ENCODE measurements at regions not wholly inside any gene's neighbourhood (a gene's known extent, or its start where the extent isn't known, plus 50 kb on each side); places are given as distances from the start of the nearest gene placed in this dataset.
"Not testable (repeated sequence)": the region's sequence is repeated elsewhere in the genome, so short reads cannot be mapped to it uniquely, and the experiment has no call there.

DNA sequence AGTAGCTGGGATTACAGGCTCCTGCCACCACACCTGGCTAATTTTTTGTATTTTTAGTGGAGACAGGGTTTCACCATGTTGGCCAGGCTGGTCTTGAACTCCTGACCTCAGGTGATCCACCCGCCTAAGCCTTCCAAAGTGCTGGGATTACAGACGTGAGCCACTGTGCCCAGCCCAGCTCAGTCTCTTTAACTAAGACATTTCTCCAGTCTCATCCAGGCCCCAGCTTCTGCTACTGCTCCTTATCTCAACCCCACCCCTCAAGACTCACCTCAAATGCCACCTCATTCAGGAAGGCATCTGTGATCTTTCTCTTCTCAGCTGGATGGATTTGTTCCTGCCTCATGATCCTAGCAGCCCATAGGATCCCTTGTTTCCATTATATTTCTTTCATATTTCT, 85.9 kb upstream of the GRAMD1B start:
- DNase-seq (ENCODE audit: low read depth, low spot score): not testable (repeated sequence)

DNA sequence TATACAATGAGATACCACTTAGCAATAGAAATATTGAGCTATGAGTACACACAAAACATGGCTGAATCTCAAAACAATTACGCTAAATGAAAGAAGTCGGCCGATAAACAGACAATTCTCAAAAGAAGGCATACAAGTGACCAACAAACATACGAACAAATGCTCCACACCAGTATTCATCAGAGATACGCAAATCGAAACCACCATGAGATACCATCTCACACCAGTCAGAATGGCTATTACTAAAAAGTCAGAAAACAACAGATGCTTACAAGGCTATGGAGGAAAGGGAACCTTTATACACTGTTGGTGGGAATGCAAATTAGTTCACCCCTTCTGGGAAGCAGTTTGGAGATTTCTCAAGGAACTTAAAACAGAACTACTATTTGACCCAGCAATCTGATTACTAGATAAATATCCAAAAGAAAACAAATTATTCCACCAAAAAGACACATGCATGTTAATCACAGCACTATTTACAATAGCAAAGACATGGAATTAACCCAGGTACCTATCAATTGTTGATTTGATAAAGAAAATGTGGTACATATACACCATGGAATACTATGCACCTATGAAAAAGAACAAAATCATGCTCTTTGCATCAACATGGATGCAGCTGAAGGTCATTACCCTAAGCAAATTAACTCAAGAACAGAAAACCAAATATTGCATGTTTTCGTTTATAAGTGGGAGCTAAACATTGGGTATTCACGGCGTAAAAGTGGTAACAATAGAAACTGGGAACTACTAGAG, 90.9 kb upstream of the GRAMD1B start:
- no peak for DNase-seq (ENCODE audit: low read depth, low spot score)

DNA sequence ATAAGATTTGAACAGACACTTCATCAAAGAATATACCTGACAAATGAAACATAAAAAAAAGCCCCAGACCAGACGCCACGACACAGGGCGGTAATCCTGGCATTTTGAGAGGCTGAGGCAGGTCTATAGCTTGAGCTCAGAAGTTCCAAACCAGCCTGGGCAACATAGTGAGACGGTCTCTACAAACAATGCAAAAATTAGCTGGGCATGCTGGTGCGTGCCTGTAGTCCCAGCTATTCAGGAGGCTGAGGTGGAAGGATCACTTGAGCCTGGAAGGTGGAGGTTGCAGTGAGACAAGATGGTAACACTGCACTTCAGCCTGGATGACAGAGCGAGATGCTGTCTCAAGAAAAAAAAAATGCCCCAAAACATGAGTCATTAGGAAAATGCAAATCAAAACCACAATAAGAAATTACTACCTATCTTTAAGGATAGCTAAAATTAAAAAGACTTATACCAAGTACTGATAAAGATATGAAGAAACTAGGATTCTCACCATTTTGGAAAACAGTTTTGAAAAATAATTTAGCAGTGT, 91.7 kb upstream of the GRAMD1B start:
- DNase-seq (ENCODE audit: low read depth, low spot score): no peak

DNA sequence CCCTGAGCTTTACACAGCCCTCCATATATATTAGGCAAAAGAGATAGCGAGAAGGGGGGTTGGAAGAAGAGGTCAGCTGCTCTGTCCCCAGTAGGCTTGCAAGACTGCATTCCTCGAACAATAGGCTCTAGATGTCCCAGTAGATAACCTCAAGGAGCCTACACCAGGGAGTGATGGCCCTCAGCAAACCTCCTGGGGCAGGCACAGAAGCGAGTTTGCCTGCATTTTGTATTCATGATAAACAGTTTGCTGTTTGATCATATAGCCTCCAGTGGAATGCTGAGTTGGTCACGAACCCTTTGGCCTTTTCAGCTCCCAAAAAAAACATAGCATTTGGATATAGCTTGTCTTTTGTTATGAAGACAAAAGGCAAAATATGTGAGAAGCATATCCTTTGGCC, 95.1 kb upstream of the GRAMD1B start:
- DNase-seq (ENCODE audit: low read depth, low spot score): no peak

DNA sequence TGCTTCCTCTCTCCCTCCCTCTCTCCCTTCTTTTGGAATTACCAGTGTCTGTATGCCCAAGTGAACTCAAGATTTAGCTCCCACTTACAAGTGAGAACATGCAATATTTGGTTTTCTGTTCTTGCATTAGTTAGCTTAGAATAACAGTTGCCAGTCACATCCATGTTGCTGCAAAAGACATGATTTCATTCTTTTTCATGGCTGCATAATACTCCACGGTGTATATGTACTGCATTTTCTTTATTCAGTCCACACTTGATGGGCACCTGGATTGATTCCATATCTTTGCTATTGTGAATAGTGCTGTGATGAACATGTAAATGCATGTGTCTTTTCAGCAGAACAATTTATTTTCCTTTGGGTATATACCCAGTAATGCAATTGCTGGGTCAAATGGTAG, 97.5 kb upstream of the GRAMD1B start:
- not testable (repeated sequence) for DNase-seq (ENCODE audit: low read depth, low spot score)

DNA sequence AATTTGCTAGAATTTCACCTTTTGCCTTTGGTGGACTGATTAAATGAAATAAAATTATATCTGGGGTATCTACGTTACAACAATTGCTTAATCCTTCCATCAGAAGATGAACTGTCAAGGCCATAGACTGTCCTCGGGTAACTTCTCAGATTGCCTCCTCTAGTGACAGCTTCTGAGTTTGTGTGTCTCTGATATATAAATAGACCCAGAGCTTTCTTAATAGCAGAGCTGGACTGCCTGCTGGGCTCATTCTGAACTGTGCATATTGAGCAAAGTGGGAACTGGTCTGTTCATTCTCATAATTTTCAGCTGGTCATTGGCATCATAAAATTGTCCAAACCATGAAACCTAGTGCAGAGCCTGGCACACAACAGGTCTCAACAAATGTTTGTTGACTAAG, 99.1 kb upstream of the GRAMD1B start:
- DNase-seq (ENCODE audit: low read depth, low spot score): no peak

DNA sequence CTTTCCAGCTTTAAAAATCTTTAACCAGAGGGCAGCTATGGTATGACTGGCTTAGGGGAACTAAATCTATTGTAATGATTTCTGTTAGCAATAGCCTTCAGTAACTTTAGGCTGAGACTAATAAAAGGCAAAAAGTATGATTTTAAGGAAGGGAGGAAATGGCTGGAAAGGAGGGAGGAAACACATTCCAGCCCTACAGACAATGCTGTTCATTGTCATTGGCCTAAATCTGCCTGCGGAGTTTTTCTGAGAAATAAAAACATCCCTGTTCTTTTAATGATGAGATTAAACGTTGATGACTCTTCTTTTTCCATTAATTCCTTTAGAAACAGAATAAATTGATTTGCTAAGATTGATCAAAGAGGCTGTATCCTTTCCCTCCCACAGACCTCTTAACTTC, 99.6 kb upstream of the GRAMD1B start:
- no peak for DNase-seq (ENCODE audit: low read depth, low spot score)

DNA sequence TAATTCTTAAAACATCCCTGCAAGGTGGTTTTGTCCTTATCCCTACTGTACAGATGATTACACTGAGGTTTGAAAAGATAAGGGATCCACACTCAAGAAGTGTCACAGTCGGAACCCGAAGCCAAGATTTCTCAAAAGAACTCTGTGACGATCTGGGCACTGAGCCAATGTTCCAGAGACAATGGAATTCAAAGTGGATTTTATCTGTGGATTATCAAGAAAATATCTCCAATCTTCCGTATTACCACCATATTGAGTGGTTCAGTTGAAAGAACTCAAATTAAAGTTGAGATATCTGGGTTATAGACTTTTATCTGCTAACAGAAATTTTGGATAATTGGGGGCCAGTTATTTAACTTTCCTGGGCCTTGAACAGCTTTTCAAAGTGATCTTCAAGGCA, 100.0 kb upstream of the GRAMD1B start:
- no peak for DNase-seq (ENCODE audit: low read depth, low spot score)

DNA sequence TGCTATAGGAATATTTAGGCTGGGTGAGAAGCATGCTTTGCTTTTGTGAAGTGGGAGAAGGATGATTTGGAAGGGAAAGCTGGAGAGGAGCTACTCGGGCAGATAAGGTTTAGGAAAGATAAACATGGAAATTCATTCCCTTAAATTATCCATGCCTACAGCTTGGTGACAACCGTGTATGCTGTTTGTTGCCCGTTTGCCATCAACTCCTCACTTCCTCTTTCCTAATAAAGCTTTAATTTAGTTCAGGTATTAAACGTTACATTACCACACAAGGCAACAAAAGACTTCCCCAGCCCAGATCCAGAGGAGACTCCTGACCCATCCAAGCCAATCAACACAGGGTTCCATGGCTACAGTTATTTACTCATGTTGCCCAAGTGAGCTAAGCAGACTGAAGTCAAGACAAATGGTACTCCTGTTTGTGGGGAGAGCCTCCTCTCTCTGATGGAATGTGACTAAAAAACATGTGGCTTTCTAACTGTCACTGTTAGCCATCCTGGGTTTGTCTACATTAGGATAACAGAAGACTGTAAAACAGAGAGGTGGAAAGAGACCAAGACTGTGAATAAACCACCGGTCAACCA, 101.7 kb upstream of the GRAMD1B start:
- DNase-seq (ENCODE audit: low read depth, low spot score): no peak

DNA sequence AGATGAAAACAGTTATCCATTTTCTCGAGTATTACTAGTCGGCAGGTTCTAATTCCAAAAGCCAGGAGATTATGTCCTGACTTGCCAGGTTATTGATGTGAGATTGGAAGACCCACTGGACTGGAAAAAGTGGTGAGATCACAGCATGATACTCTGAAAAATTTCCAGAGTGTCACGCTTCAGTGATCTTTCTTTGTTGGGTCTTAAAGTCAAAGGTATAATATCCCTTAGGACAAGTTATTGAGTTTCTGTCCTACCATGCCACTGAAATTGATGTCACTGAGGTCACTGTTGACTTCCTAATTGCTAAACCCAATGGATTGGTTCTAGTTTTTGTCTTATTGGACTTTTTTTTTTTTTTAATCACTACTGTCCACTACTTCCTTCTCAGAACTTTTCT, 104.5 kb upstream of the GRAMD1B start:
- peak; percentile 4 for DNase-seq (ENCODE audit: low read depth, low spot score)

DNA sequence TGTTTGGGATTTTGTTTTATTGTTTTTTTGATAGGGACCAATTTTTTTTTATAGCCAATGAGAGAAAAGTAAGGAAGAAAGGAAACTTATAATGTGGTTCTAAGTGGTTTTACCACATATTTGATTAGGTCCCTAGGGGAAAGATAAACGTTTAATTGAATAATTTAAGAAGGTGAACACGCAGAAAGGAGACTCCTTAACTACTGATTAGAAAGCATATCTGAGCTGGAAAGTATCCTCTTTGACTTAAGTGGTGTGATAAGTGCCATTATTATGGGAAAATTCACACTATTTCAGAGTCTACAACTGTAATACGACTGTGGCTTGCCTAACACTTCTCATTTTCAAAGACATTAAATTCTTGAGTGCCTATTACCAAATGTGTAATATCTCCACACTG, 106.5 kb upstream of the GRAMD1B start:
- no peak for DNase-seq (ENCODE audit: low read depth, low spot score)

DNA sequence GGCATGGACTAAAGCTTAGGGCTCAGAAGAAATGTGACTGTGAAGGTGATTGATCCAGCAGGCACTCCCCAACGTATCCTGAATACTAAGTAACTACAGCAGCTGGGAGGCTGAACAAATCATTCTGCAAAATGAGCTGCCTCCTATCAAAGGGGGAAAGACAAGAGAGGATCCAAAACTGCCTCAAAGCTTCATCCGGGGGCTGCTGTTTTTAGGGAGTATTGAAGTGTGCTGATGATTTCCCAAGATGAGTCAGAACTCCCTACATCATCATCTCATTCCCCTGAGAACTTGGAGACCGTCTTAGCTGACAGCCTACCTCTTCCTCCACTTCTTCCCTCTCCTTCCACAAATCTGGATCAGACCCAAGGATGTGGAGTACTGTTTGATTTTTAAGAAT, 108.4 kb upstream of the GRAMD1B start:
- DNase-seq (ENCODE audit: low read depth, low spot score): no peak

DNA sequence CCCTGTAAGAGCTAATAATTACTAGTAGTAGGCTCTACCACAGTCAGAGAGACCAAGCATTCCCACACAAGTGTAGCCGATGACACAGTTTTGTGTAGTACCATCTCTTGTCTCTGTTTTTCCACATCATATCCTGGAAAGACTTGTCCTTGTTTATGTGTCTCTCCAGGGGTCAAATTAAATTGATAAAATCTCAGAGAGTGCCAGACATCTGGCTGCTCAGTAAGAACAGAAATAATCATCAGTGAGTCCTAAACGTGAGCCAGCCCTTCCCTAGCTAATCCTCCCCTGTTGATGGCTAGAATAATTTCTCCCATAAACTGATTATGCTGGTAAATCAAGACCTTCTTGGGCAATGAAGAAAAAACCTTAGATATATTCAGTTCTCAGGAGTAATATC, 111.4 kb upstream of the GRAMD1B start:
- DNase-seq (ENCODE audit: low read depth, low spot score): no peak

DNA sequence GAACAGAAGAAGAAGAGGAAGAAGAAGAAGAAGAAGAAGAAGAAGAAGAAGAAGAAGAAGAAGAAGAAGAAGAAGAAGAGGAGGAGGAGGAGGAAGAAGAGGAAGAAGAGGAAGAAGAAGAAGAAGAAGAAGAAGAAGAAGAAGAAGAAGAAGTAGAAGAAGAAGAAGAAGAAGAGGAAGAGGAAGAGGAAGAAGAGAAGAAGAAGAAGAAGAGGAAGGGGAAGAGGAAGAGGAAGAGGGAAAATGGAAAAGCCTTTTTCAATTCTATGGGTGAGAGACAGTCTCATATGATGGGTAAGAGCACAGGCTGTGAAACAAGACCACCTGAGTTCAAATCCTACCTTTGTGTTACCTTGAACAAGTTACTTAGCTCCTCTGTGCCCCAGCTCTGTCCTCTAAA, 111.9 kb upstream of the GRAMD1B start:
- DNase-seq (ENCODE audit: low read depth, low spot score): not testable (repeated sequence)

DNA sequence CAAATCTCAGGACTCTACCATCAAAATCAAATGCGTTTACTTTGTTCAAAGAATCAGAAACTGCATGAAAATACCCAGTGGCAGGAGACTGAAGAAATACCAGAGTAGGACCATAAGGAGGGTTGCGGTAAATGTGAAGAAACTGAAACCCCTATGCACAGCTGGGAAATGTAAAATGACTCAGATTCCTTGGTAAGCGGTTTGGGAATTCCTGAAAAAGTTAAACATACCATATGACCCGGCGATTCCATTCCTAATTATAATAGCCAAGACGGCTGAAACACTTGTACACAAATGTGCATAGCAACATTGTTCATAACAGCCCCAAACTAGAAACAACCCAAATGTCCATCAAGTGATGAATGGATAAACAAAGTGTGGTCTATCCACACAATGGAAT, 114.1 kb upstream of the GRAMD1B start:
- no peak for DNase-seq (ENCODE audit: low read depth, low spot score)

DNA sequence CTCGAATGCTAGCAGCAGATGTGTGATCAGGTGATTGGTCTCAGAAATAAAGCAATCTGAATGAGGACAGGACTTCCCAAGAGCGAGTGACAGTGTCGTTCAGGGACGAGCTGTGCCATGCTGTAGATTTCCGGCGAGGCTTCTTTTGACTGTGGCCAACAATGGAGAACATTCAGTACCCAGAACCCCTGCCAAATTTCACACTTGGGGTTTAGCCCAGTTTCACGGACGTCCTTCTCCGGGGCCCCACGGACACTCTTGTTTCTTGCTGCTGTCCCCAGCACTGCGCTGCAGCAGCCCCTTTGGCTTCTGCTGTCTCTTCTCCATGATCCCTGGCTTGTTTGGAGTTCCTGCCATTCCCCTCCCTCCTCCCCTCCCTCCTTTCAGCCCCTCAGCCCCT, 115.1 kb upstream of the GRAMD1B start:
- no peak for DNase-seq (ENCODE audit: low read depth, low spot score)

DNA sequence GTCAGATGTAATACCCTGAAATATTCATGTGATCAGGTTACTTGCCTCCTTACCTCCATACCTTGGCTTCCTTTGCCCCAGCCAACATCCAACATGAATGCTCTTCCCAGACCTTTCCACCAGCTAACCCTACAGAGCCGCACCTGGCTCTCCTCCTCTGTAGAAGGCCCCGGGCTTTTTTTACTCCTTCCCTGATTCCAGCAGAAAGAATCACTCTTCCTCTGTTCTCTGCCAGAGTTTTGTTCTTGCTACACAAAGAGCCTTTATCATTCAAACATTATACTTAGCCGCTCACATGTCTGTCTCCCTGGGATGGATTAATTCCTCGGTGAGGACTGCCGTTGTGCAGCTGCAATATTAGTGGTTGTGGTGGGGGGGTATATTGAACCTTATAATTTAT, 116.8 kb upstream of the GRAMD1B start:
- DNase-seq (ENCODE audit: low read depth, low spot score): no peak

DNA sequence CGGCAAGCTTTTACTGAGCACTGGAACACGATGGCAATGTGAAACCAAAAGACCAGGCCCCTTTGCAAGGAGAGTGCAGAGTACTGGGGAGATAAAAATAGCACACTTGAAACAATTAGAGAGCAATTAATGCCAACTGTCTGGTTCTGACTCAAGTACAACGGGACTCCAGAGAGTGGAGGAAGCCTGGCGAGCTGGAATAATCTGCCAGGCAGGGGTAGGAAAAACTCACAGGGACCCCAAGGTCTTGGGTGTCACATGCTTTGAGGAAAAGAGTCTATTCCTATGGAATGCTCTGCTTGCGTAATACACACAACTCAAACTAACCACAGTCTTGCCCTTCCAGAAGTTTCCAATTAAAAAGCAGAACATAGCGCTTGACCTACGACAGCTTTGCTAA, 113.0 kb upstream of the CLMP start:
- peak; percentile 56 for DNase-seq (ENCODE audit: low read depth, low spot score)

DNA sequence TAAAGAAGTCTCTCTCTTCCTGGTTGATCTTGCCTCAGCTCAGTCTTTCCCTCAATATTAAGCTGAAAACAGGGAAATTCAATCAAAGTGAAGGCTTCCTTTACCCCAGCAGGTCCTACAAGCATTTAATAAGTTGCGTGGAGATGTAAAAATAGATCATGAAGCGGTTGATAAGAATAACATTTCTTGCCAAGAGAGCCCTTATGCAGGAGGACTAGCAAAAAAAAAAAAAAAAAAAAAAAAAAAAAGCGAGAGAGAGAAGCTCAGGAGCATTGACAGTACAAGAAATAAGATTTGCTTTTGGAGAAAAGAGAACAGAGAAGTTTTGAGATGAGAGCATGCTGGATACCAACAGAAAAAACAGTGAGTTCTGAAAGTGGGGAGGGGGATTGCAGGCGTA, 112.2 kb upstream of the CLMP start:
- no peak for DNase-seq (ENCODE audit: low read depth, low spot score)

DNA sequence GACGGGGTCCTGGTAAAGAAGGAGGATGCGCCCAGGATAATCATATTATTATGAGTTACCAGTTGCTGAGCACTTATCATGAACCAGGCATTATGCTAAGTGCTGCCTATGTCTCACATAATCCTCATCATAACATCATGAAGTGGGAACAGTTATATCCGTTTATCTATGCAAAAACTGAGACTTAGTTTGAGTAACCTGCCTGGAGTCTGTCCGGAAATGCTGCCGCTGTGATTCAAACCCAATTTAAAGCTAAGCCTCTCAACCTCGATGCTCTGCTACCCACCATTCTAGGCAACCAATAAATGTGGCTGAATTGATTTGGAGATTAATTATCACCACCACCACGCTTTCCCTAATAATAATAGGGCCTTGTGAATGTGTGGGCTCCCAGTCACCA, 111.5 kb upstream of the CLMP start:
- no peak for DNase-seq (ENCODE audit: low read depth, low spot score)

DNA sequence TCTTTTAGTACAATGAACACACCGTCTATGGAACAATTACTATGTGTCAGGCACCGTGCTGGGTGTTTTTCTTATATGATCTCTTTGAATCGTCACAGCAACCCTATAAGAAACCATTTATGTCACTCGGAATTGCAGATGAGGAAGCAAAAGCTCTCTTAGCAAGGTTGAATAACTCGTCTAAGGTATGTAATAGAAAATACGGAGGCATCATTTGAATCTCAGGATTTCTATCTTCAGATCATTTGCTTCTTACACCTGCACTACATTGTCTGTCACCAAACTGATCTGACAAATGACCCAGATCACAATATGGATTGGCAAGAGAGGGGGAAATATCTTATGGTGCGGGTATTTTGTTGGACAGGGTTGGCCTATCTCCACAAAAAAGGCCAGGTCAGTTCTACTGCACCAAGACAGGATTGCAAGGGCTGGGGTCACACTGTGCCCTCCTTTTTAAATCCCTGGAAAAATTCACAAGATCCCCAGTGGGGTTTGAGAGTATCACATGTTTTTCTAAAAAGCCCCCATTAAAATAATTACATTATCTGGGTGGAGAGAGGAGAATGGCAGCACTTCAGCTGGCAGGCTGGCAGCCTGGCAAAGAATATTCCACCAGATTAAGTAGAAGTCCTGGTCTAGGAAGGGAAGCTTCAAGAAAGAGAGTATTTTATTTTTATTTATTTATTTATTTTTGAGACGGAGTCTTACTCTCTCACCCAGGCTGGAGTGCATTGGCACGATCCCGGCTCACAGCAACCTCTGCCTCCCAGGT, 110.7 kb upstream of the CLMP start:
- no peak for DNase-seq (ENCODE audit: low read depth, low spot score)

DNA sequence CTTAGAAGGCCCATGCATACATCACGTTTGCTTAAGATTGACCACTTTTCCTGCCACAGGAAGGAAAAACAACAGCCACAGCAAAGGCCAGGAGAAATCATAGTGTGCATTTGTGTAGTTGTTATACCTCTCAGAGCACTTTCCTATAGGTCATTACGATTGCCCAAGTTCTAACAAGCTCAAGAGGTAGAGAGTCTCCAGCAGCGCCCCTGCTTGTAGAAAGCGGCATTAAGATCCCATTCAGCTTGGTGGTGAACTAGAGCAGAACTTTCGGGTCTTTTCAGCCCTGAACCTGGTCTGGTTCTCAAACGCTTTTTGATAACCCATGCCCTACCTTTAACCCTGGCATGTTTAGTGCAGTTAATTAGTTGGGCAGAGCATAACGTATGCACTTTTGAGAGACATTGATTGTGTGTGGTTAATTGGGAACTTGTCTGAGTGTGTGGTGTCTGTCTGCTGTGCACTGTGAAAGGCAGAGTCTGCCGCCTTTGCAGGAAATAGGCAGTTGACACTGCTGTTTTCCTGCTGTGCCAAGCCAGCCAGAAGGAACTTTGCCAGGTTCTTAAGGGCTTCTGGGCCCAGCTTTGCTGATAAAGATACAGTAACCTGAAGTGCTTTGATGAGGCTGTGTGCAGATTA, 109.9 kb upstream of the CLMP start:
- DNase-seq (ENCODE audit: low read depth, low spot score): peak; percentile 17
